BLaER1 (cell line): ENCODE measurements at regions not wholly inside any gene's neighbourhood (a gene's known extent, or its start where the extent isn't known, plus 50 kb on each side); places are given as distances from the start of the nearest gene placed in this dataset.

Experiments
- H3K27ac ChIP-seq: shearing (Covaris generic); formaldehyde crosslinking; 2 replicates; pipeline ENCODE4 v1.8.1; 2022
- H3K27me3 ChIP-seq: shearing (Covaris generic); formaldehyde crosslinking; 2 replicates; pipeline ENCODE4 v1.8.1; 2022
- H3K36me3 ChIP-seq: shearing (Covaris generic); formaldehyde crosslinking; 2 replicates; pipeline ENCODE4 v1.8.1; 2022
- H3K4me1 ChIP-seq: shearing (Covaris generic); formaldehyde crosslinking; 2 replicates; pipeline ENCODE4 v1.8.1; 2022
- H3K4me2 ChIP-seq: shearing (Covaris generic); formaldehyde crosslinking; 2 replicates; pipeline ENCODE4 v1.8.1; 2022
- H3K4me3 ChIP-seq: shearing (Covaris generic); formaldehyde crosslinking; 2 replicates; pipeline ENCODE4 v1.8.1; 2022
- H3K9ac ChIP-seq: shearing (Covaris generic); formaldehyde crosslinking; 2 replicates; pipeline ENCODE4 v1.8.1; 2022
- H3K9me3 ChIP-seq: shearing (Covaris generic); formaldehyde crosslinking; 2 replicates; pipeline ENCODE4 v1.8.1; 2022
- H4K20me1 ChIP-seq: shearing (Covaris generic); formaldehyde crosslinking; 2 replicates; pipeline ENCODE4 v1.8.1; 2022
- Cebpa-rat ChIP-seq: shearing (Covaris generic); IDR thresholded peaks from 2 replicates; pipeline ENCODE4 v1.8.1; 2022

DNA sequence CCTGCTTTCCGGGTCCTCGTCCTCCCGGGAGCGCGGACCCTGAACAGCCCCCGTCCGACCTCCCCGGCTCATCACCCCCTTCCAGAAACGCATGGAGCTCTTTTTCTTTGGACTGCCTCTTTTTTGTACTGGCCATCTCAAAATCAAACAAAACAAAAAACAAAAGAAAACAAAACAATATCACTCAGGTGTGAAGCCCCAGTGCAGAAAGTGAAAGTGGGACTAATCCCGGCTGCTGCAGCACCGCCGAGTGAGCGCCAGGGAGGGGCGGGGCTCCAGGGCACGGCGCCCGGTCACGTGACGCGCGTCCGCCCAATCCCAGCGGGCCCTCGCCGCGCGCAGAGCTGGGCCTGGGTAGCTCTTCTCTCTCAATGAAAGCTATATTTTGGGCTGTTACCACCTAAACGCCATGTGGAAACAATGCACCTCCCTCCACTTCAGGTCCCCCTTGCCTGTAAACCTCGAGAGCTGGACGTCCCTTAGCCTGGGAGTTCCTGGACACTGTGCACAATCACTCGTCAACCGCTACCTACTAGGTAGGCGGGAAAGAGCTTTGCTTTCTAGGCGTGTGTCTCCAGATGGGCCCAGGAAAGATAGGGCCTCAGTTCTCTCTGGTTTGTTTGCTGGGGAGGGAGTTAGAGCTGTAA is 93.7 kb upstream of the PRDM1 start:
- peaks cover 74% of the 10 kb centered on the region for H3K27me3 ChIP-seq

GRCh38 chr6:105991561-105992314 is 94.4 kb upstream of the PRDM1 start:
- no peak for TF ChIP-seq Cebpa-rat
- Histone ChIP-seq H3K4me1 (peaks cover 23% of the 10 kb centered on the region), H4K20me1 (peaks cover 26% of the 10 kb centered on the region; the same call in 1 of the 2 replicates), H3K36me3 (no peaks in the 10 kb centered on the region), H3K9me3 (0 out of 2 replicates have a peak, but pooled peaks cover 4% of the 10 kb centered on the region), H3K9ac (peak overlapping the region; percentile 66), H3K4me3 (peak overlapping the region; percentile 75), H3K4me2 (peak overlapping the region; percentile 96), H3K27me3 (peaks cover 73% of the 10 kb centered on the region), H3K27ac (no peak overlapping the region)

More for the DNA sequence above, 93.7 kb upstream of the PRDM1 start:
- peak overlapping the region; percentile 66 for H3K9ac ChIP-seq
- TF ChIP-seq Cebpa-rat = no peak
- H3K4me2 ChIP-seq = peak overlapping the region; percentile 96
- H4K20me1 ChIP-seq = peaks cover 32% of the 10 kb centered on the region; the same call in 1 of the 2 replicates
- H3K4me3 ChIP-seq = peak overlapping the region; percentile 75
- H3K9me3 ChIP-seq = 0 out of 2 replicates have a peak, but pooled peaks cover 4% of the 10 kb centered on the region
- no peaks in the 10 kb centered on the region for H3K36me3 ChIP-seq
- peaks cover 23% of the 10 kb centered on the region for H3K4me1 ChIP-seq
- H3K27ac ChIP-seq = no peak overlapping the region

GRCh38 chr6:105990151-105990550 is 96.0 kb upstream of the PRDM1 start:
- peaks cover 22% of the 10 kb centered on the region for H3K4me1 ChIP-seq
- H3K9ac ChIP-seq = no peak overlapping the region
- no peak overlapping the region for H3K4me3 ChIP-seq
- peaks cover 73% of the 10 kb centered on the region for H3K27me3 ChIP-seq
- no peaks in the 10 kb centered on the region for H3K36me3 ChIP-seq
- H4K20me1 ChIP-seq = peaks cover 14% of the 10 kb centered on the region; the same call in 1 of the 2 replicates
- no peak overlapping the region for H3K27ac ChIP-seq
- H3K4me2 ChIP-seq = no peak overlapping the region
- H3K9me3 ChIP-seq = peaks cover 17% of the 10 kb centered on the region; the same call in 1 of the 2 replicates
- TF ChIP-seq Cebpa-rat = no peak

- H3K9me3 ChIP-seq = peaks cover 17% of the 10 kb centered on the region; the same call in 1 of the 2 replicates
- no peak overlapping the region for H3K9ac ChIP-seq
- no peaks in the 10 kb centered on the region for H3K36me3 ChIP-seq
- no peak overlapping the region for H3K4me3 ChIP-seq
- peaks cover 10% of the 10 kb centered on the region for H3K4me1 ChIP-seq
- no peak overlapping the region for H3K27ac ChIP-seq
- no peak overlapping the region for H3K4me2 ChIP-seq
- no peak for TF ChIP-seq Cebpa-rat
- peaks cover 72% of the 10 kb centered on the region for H3K27me3 ChIP-seq
- H4K20me1 ChIP-seq = peaks cover 3% of the 10 kb centered on the region; the same call in 1 of the 2 replicates
Measured at GRCh38 chr6:105988812-105989577, 97.1 kb upstream of the PRDM1 start.

- Histone ChIP-seq H3K4me1 (peaks cover 8% of the 10 kb centered on the region), H3K9ac (no peak overlapping the region), H4K20me1 (no peaks in the 10 kb centered on the region), H3K27me3 (peaks cover 66% of the 10 kb centered on the region), H3K4me3 (no peak overlapping the region), H3K27ac (no peak overlapping the region), H3K36me3 (no peaks in the 10 kb centered on the region), H3K9me3 (peaks cover 15% of the 10 kb centered on the region; the same call in 1 of the 2 replicates), H3K4me2 (no peak overlapping the region)
- TF ChIP-seq Cebpa-rat = no peak
Measured at GRCh38 chr6:105988321-105988720, 97.8 kb upstream of the PRDM1 start.

- no peak overlapping the region for H3K9ac ChIP-seq
- H3K36me3 ChIP-seq = no peaks in the 10 kb centered on the region
- H3K27me3 ChIP-seq = peaks cover 58% of the 10 kb centered on the region
- H3K9me3 ChIP-seq = peaks cover 13% of the 10 kb centered on the region; the same call in 1 of the 2 replicates
- H3K4me3 ChIP-seq = no peak overlapping the region
- peaks cover 4% of the 10 kb centered on the region; the same call in 1 of the 2 replicates for H3K4me1 ChIP-seq
- H4K20me1 ChIP-seq = no peaks in the 10 kb centered on the region
- H3K27ac ChIP-seq = no peak overlapping the region
- no peak for TF ChIP-seq Cebpa-rat
- no peak overlapping the region for H3K4me2 ChIP-seq
Measured at GRCh38 chr6:105987516-105987915, 98.6 kb upstream of the PRDM1 start.

- Histone ChIP-seq H3K4me1 (peaks cover 4% of the 10 kb centered on the region; the same call in 1 of the 2 replicates), H3K9ac (no peak overlapping the region), H3K4me3 (no peak overlapping the region), H3K36me3 (no peaks in the 10 kb centered on the region), H3K4me2 (no peak overlapping the region), H3K27me3 (peaks cover 58% of the 10 kb centered on the region), H3K27ac (no peak overlapping the region), H3K9me3 (peaks cover 18% of the 10 kb centered on the region; the same call in 1 of the 2 replicates), H4K20me1 (no peaks in the 10 kb centered on the region)
- no peak for TF ChIP-seq Cebpa-rat
Measured at GRCh38 chr6:105986998-105987397, 99.1 kb upstream of the PRDM1 start.

- Histone ChIP-seq H3K4me1 (no peaks in the 10 kb centered on the region), H3K9ac (no peak overlapping the region), H3K4me2 (no peak overlapping the region), H3K27me3 (peaks cover 61% of the 10 kb centered on the region), H3K4me3 (no peak overlapping the region), H3K36me3 (no peaks in the 10 kb centered on the region), H3K27ac (no peak overlapping the region), H3K9me3 (peaks cover 27% of the 10 kb centered on the region), H4K20me1 (no peaks in the 10 kb centered on the region)
- TF ChIP-seq Cebpa-rat = no peak
Measured at GRCh38 chr6:105985816-105986632, 100.1 kb upstream of the PRDM1 start.
